ENCODE measurements at regions not wholly inside any gene's neighbourhood (a gene's known extent, or its start where the extent isn't known, plus 50 kb on each side); places are given as distances from the start of the nearest gene placed in this dataset.

DNA sequence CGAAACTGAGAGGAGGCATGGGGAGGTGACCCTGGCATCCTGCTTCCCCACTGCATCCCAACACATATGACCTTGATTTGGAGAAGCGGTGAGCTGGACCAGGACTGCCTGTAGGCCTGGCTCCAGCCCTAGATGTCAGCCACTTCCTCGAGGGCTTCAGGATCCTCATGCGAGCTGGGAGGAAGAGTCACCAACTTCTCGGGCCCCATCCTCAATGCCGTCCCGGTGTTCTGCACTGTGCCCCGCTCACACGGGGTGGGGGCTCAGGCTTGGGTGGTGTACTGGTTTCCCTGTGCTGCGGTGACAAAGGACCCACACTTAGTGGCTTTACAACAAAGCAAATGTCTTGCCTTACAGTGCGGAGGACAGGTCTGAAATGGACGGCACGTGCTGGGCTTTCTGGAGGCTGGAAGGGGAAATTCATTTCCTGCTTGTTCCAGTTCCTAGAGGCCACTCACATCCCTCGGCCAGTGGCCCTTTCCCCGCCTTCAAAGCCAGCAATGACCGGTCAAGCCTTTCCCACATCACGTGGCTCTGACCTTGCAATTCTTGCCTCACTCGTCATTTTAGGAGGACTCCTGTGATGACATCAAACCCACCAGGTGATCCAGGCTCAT, 298.1 kb upstream of the RTL1 start:
- TF ChIP-seq POLR2AphosphoS5 (IDR thresholded peaks at IDR 0.05; ENCODE audit: low read depth, low read length) (no peak), POLR2A (IDR thresholded peaks at IDR 0.05; ENCODE audit: low read depth, low read length) (no peak)
